PC-3 (cell line): ENCODE measurements at regions not wholly inside any gene's neighbourhood (a gene's known extent, or its start where the extent isn't known, plus 50 kb on each side); places are given as distances from the start of the nearest gene placed in this dataset.
A peak's percentile ranks its signal among the peaks of the same experiment; 100 is the strongest.
"Not testable (repeated sequence)": the region's sequence is repeated elsewhere in the genome, so short reads cannot be mapped to it uniquely, and the experiment has no call there.

Source experiments
- ATAC-seq: fragments of 200-7000 bp; cut with Tn5 transposase; 2 replicates; pipeline ENCODE4 v1.9.1; 2020; ENCODE audit warnings: mild to moderate bottlenecking, moderate library complexity
- BruUV-seq: library from RNA; stranded (reverse); fragments of 400-500 nt; replicated peaks from 2 replicates; lab custom pipeline; 2021; lab: Mats Ljungman, UMichigan
- CTCF ChIA-PET: fragments of 300-600 bp; sonication (Branson Sonifier 250); formaldehyde crosslinking; loops from one replicate; lab custom pipeline; 2022; ENCODE audit warnings: antibody characterized with exemption; lab: Charles Lee
- POLR2A ChIA-PET: fragments of 300-600 bp; sonication (Branson Sonifier 250); formaldehyde crosslinking; loops from one replicate; lab custom pipeline; 2022; ENCODE audit warnings: antibody characterized with exemption; ENCODE audit not compliant: unreplicated experiment; lab: Charles Lee
- DNase-seq: peaks from one replicate; pipeline ENCODE4 v3.0.0-alpha.2; 2015
- H2AFZ ChIP-seq: fragments of 300-600 bp; sonication (generic); 2 replicates; pipeline ENCODE4 v1.6.0; 2016; ENCODE audit warnings: antibody characterized with exemption, low read length
- H3F3A ChIP-seq: fragments of 300-600 bp; sonication (generic); one replicate; pipeline ENCODE4 v1.6.0; 2017; ENCODE audit warnings: antibody characterized with exemption, low read length, control low read depth, mild to moderate bottlenecking; ENCODE audit not compliant: unreplicated experiment
- H3K27ac ChIP-seq: fragments of 300-600 bp; sonication (generic); 2 replicates; pipeline ENCODE4 v1.5.1; 2016; ENCODE audit warnings: mild to moderate bottlenecking, low read length
- H3K27me3 ChIP-seq: fragments of 300-600 bp; sonication (generic); 2 replicates; pipeline ENCODE4 v1.6.1; 2016; ENCODE audit warnings: low read length, mixed read lengths
- H3K36me3 ChIP-seq: fragments of 300-600 bp; sonication (generic); 2 replicates; pipeline ENCODE4 v1.6.1; 2016; ENCODE audit warnings: low read depth, mixed run types, low read length, mixed read lengths
- H3K4me1 ChIP-seq: fragments of 300-600 bp; sonication (generic); 2 replicates; pipeline ENCODE4 v1.5.1; 2016; ENCODE audit warnings: low read length; ENCODE audit not compliant: insufficient read depth
- H3K4me2 ChIP-seq: fragments of 300-600 bp; sonication (generic); 2 replicates; pipeline ENCODE4 v1.6.0; 2016; ENCODE audit warnings: low read length
- H3K4me3 ChIP-seq: fragments of 300-600 bp; sonication (generic); 2 replicates; pipeline ENCODE4 v1.5.1; 2016; ENCODE audit warnings: mild to moderate bottlenecking, low read length, mixed read lengths
- H3K79me2 ChIP-seq: fragments of 300-600 bp; sonication (generic); 2 replicates; pipeline ENCODE4 v1.6.1; 2017; ENCODE audit warnings: low read length, mixed read lengths
- H3K9ac ChIP-seq: fragments of 300-600 bp; sonication (generic); 2 replicates; pipeline ENCODE4 v1.6.0; 2016; ENCODE audit warnings: mild to moderate bottlenecking, low read length
- H3K9me2 ChIP-seq: fragments of 300-600 bp; sonication (generic); replicated peaks from 2 replicates; pipeline ENCODE4 v1.6.1; 2016; ENCODE audit warnings: mixed run types, low read length, mixed read lengths
- H3K9me3 ChIP-seq: fragments of 300-600 bp; sonication (generic); 2 replicates; pipeline ENCODE4 v1.6.1; 2016; ENCODE audit warnings: low read length, mixed read lengths
- H4K20me1 ChIP-seq: fragments of 300-600 bp; sonication (generic); 2 replicates; pipeline ENCODE4 v1.6.1; 2016; ENCODE audit warnings: low read length, mixed read lengths
- EZH2 ChIP-seq: fragments of 300-600 bp; sonication (generic); IDR thresholded peaks from one replicate; pipeline ENCODE4 v1.6.1; 2017; ENCODE audit warnings: antibody characterized with exemption, mild to moderate bottlenecking, low read length; ENCODE audit not compliant: unreplicated experiment
- EZH2phosphoT487 ChIP-seq: fragments of 300-600 bp; sonication (generic); IDR thresholded peaks from 2 replicates; pipeline ENCODE4 v1.6.1; 2018; ENCODE audit warnings: mild to moderate bottlenecking, antibody characterized with exemption, low read length, borderline replicate concordance
- intact Hi-C: fragments of 100-400 bp; cut with micrococcal nuclease; formaldehyde crosslinking; loops from 2 replicates; pipeline ENCODE4 v1.9.0; 2023
- TF ChIP-seq, protein P1 (sequence below): fragments of 300-600 bp; sonication (generic); conservative IDR thresholded peaks from 2 replicates; pipeline ENCODE4 v1.5.1; 2017; ENCODE audit warnings: antibody characterized with exemption, low read depth, mild to moderate bottlenecking, low read length

DNA sequence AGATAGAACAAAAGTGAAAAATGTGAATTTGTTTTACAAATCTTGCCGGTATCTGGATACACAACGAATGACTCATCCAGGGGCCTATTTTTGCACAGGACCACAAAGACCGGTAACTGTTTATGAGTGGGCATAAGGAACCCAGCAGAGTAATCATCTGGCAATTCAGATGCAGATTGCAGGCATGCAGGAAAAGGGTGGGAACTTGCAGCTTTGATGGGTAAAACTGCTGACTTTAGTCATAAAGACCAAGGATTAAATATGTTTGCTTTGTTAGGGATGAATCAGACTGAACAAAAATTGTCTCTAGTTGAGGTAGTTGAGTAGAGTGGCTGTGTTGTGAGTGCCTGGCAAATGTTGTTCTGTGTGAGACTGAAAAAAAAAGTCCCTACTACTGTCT is 309.6 kb upstream of the CCNH start:
- Histone ChIP-seq H3K4me1 (peaks cover 13% of the 10 kb centered on the region), H3K79me2 (no peaks in the 10 kb centered on the region), H3F3A (no peaks in the 10 kb centered on the region), H3K36me3 (peaks cover 8% of the 10 kb centered on the region; the same call in 1 of the 2 replicates), H3K27me3 (no peaks in the 10 kb centered on the region), H2AFZ (no peak overlapping the region), H4K20me1 (no peaks in the 10 kb centered on the region), H3K4me3 (no peak overlapping the region), H3K4me2 (peak overlapping the region; percentile 0; the same call in 1 of the 2 replicates), H3K9ac (no peak overlapping the region), H3K27ac (peak overlapping the region; percentile 48), H3K9me3 (no peaks in the 10 kb centered on the region), H3K9me2 (no peaks in the 10 kb centered on the region)
- TF ChIP-seq, protein P1, sequence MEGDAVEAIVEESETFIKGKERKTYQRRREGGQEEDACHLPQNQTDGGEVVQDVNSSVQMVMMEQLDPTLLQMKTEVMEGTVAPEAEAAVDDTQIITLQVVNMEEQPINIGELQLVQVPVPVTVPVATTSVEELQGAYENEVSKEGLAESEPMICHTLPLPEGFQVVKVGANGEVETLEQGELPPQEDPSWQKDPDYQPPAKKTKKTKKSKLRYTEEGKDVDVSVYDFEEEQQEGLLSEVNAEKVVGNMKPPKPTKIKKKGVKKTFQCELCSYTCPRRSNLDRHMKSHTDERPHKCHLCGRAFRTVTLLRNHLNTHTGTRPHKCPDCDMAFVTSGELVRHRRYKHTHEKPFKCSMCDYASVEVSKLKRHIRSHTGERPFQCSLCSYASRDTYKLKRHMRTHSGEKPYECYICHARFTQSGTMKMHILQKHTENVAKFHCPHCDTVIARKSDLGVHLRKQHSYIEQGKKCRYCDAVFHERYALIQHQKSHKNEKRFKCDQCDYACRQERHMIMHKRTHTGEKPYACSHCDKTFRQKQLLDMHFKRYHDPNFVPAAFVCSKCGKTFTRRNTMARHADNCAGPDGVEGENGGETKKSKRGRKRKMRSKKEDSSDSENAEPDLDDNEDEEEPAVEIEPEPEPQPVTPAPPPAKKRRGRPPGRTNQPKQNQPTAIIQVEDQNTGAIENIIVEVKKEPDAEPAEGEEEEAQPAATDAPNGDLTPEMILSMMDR: no peak
- TF ChIP-seq EZH2phosphoT487 (no peak), EZH2 (no peak)
- no TSS peak for BruUV-seq
- DNase-seq: peak; percentile 90
- ChIA-PET POLR2A (no interaction called here), CTCF (no interaction called here)
- peak; percentile 96 for ATAC-seq
- intact Hi-C loops: no loop called here

DNA sequence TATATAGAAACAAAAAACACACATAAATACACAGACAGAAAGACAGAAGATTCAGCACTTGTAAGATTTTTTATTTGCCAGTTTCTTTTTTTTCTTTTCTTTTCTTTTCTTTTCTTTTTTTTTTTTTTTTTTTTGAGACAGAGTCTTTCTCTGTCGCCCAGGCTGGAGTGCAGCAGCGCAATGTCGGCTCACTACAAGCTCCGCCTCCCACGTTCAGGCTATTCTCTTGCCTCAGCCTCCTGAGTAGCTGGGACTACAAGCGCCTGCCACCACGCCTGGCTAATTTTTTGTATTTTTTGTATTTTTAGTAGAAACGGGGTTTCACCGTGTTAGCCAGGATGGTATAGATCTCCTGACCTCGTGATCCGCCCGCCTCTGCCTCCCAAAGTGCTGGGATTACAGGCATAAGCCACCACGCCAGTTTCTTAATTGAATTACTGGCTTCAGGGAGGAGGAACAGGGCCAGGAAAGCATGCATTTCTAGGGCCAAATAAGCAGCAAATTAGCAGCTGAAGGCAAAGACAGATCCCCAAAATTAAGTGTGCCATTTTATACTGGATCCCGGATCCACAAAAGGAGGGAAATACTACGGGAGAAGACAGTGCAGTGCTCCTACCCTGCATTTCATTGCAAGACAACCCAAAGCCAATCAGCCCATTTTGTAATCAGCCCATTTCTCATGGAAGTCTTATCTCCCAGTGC is 305.6 kb upstream of the CCNH start:
- CTCF ChIA-PET, ATAC-seq, H2AFZ ChIP-seq, POLR2A ChIA-PET, H3K79me2 ChIP-seq, H3K9me3 ChIP-seq, H3K27me3 ChIP-seq, BruUV-seq, H3K9ac ChIP-seq, H3K4me2 ChIP-seq, H3F3A ChIP-seq, H4K20me1 ChIP-seq, intact Hi-C loops, H3K9me2 ChIP-seq, H3K27ac ChIP-seq, DNase-seq, H3K4me3 ChIP-seq, H3K36me3 ChIP-seq: not testable (repeated sequence)
- peaks cover 13% of the 10 kb centered on the region for H3K4me1 ChIP-seq

DNA sequence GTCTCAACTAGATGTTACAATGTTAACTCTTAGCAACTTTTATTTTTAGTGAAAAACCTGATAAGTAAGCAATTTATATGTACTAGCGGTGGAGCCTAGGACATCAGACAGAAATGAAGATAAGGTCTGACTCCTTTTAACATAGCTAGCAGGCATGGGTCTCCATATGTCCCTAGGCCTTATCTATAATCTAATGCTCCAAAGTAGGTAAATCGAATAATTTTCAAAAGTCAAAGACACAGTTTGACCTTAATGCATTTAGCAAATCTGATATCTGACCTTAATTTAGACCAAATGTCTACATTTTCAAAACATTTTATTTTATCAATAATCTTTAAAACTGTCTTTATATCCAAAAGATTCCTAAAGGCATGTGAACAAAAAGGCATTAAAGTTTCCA is 305.0 kb upstream of the CCNH start:
- no TSS peak for BruUV-seq
- Histone ChIP-seq H3K4me3 (no peak overlapping the region), H3K4me1 (peaks cover 10% of the 10 kb centered on the region), H3K9ac (no peak overlapping the region), H3K79me2 (no peaks in the 10 kb centered on the region), H3K9me3 (no peaks in the 10 kb centered on the region), H4K20me1 (no peaks in the 10 kb centered on the region), H3F3A (no peaks in the 10 kb centered on the region), H3K36me3 (peaks cover 8% of the 10 kb centered on the region; the same call in 1 of the 2 replicates), H2AFZ (no peak overlapping the region), H3K27ac (no peak overlapping the region), H3K9me2 (no peaks in the 10 kb centered on the region), H3K27me3 (no peaks in the 10 kb centered on the region), H3K4me2 (no peak overlapping the region)
- TF ChIP-seq EZH2phosphoT487: no peak
- TF ChIP-seq EZH2: no peak
- TF ChIP-seq, protein P1: no peak
- ATAC-seq (no peak), DNase-seq (no peak)
- ChIA-PET POLR2A (no interaction called here), CTCF (no interaction called here)
- intact Hi-C loops: no loop called here
